Neural progenitor cell (in vitro differentiated cells): ENCODE measurements at regions not wholly inside any gene's neighbourhood (a gene's known extent, or its start where the extent isn't known, plus 50 kb on each side); places are given as distances from the start of the nearest gene placed in this dataset.

Source experiments
- DNase-seq: peaks from one replicate; pipeline ENCODE4 v3.0.0-alpha.2; 2016; ENCODE audit warnings: low spot score
- H2AFZ ChIP-seq: fragments of 200-600 bp; sonication (generic); replicated peaks from 2 replicates; pipeline ENCODE4 v1.6.1; 2016; ENCODE audit warnings: antibody characterized with exemption
- H3F3A ChIP-seq: fragments of 200-600 bp; sonication (generic); 2 replicates; pipeline ENCODE4 v1.6.1; 2016; ENCODE audit warnings: antibody characterized with exemption, low read depth
- H3K27ac ChIP-seq: fragments of 200-600 bp; sonication (generic); 2 replicates; pipeline ENCODE4 v1.5.1; 2016; ENCODE audit warnings: mild to moderate bottlenecking
- H3K27me3 ChIP-seq: fragments of 200-600 bp; sonication (generic); 2 replicates; pipeline ENCODE4 v1.6.1; 2016; ENCODE audit warnings: mild to moderate bottlenecking, moderate library complexity
- H3K36me3 ChIP-seq: fragments of 200-600 bp; sonication (generic); 2 replicates; pipeline ENCODE4 v1.5.1; 2016
- H3K4me1 ChIP-seq: fragments of 200-600 bp; sonication (generic); 2 replicates; pipeline ENCODE4 v1.6.1; 2016; ENCODE audit warnings: mixed run types
- H3K4me2 ChIP-seq: fragments of 200-600 bp; sonication (generic); 2 replicates; pipeline ENCODE4 v1.6.1; 2016
- H3K4me3 ChIP-seq: fragments of 200-600 bp; sonication (generic); 2 replicates; pipeline ENCODE4 v1.5.1; 2016
- H3K79me2 ChIP-seq: fragments of 200-600 bp; sonication (generic); 2 replicates; pipeline ENCODE4 v1.6.1; 2016; ENCODE audit warnings: low read depth
- H3K9ac ChIP-seq: fragments of 200-600 bp; sonication (generic); 2 replicates; pipeline ENCODE4 v1.6.1; 2016
- H3K9me3 ChIP-seq: fragments of 200-600 bp; sonication (generic); 2 replicates; pipeline ENCODE4 v1.5.1; 2016; ENCODE audit warnings: low read depth
- H4K20me1 ChIP-seq: fragments of 200-600 bp; sonication (generic); 2 replicates; pipeline ENCODE4 v1.6.1; 2016; ENCODE audit warnings: low read depth
- H3K27ac Mint-ChIP-seq: 3 replicates; pipeline ENCODE4 v1.8.0; 2021; ENCODE audit warnings: mixed read lengths
- H3K27me3 Mint-ChIP-seq: 2 replicates; pipeline ENCODE4 v1.8.0; 2022; ENCODE audit warnings: low read depth, mild to moderate bottlenecking, inconsistent platforms, moderate library complexity, mixed read lengths; ENCODE audit not compliant: insufficient read depth
- H3K36me3 Mint-ChIP-seq: 3 replicates; pipeline ENCODE4 v1.8.0; 2021; ENCODE audit warnings: mixed read lengths
- H3K4me1 Mint-ChIP-seq: 3 replicates; pipeline ENCODE4 v1.8.0; 2021; ENCODE audit warnings: mixed read lengths
- H3K4me3 Mint-ChIP-seq: 3 replicates; pipeline ENCODE4 v1.8.0; 2021; ENCODE audit warnings: mild to moderate bottlenecking, moderate library complexity, mixed read lengths
- H3K9me3 Mint-ChIP-seq: 3 replicates; pipeline ENCODE4 v1.8.0; 2020; ENCODE audit warnings: mixed read lengths
- EZH2 ChIP-seq: fragments of 200-600 bp; sonication (generic); IDR thresholded peaks from 2 replicates; pipeline ENCODE4 v1.6.1; 2017; ENCODE audit warnings: antibody characterized with exemption, mild to moderate bottlenecking, moderate library complexity
- EZH2phosphoT487 ChIP-seq: fragments of 200-600 bp; sonication (generic); IDR thresholded peaks from 2 replicates; pipeline ENCODE4 v1.6.1; 2017; ENCODE audit warnings: antibody characterized with exemption
- TF ChIP-seq, protein P1 (sequence below): fragments of 200-600 bp; sonication (generic); IDR thresholded peaks from 2 replicates; pipeline ENCODE4 v1.5.1; 2017; ENCODE audit warnings: antibody characterized with exemption, mild to moderate bottlenecking

DNA sequence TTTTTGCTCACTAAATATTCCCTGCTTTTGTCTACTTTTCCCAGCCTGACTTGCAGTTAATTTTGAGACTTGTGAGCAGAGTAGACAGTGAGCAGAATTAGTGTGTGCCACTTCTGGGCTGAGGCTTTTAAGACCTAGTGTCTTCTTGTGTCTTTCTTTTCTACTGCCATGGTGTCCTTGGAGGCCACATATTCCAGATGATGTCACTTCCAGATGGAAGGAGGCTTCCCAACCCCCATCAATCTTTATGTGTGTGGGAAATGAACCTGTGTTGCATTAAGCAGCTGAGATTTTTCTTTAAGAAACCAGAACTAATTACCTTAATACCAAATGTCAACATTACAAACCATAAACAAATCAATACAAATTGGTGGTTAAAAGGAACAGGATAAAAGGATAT, 774.7 kb upstream of the ROBO1 start:
- no peaks in the 10 kb centered on the region for H3K27me3 ChIP-seq
- no peak overlapping the region for H3K27ac ChIP-seq
- Mint-ChIP-seq H3K27me3 (no peaks in the 10 kb centered on the region), H3K36me3 (no peaks in the 10 kb centered on the region), H3K4me3 (no peak overlapping the region), H3K4me1 (no peaks in the 10 kb centered on the region), H3K27ac (no peak overlapping the region), H3K9me3 (no peaks in the 10 kb centered on the region)
- H3F3A ChIP-seq = no peaks in the 10 kb centered on the region
- H3K4me3 ChIP-seq = no peak overlapping the region
- TF ChIP-seq EZH2phosphoT487 = no peak
- TF ChIP-seq EZH2 = no peak
- TF ChIP-seq, protein P1, sequence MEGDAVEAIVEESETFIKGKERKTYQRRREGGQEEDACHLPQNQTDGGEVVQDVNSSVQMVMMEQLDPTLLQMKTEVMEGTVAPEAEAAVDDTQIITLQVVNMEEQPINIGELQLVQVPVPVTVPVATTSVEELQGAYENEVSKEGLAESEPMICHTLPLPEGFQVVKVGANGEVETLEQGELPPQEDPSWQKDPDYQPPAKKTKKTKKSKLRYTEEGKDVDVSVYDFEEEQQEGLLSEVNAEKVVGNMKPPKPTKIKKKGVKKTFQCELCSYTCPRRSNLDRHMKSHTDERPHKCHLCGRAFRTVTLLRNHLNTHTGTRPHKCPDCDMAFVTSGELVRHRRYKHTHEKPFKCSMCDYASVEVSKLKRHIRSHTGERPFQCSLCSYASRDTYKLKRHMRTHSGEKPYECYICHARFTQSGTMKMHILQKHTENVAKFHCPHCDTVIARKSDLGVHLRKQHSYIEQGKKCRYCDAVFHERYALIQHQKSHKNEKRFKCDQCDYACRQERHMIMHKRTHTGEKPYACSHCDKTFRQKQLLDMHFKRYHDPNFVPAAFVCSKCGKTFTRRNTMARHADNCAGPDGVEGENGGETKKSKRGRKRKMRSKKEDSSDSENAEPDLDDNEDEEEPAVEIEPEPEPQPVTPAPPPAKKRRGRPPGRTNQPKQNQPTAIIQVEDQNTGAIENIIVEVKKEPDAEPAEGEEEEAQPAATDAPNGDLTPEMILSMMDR = no peak
- H3K36me3 ChIP-seq = no peaks in the 10 kb centered on the region
- no peak overlapping the region for H3K4me2 ChIP-seq
- no peaks in the 10 kb centered on the region for H3K79me2 ChIP-seq
- H3K4me1 ChIP-seq = no peaks in the 10 kb centered on the region
- no peak overlapping the region for H3K9ac ChIP-seq
- H2AFZ ChIP-seq = no peak overlapping the region
- no peaks in the 10 kb centered on the region for H4K20me1 ChIP-seq
- no peaks in the 10 kb centered on the region for H3K9me3 ChIP-seq
- DNase-seq = no peak

DNA sequence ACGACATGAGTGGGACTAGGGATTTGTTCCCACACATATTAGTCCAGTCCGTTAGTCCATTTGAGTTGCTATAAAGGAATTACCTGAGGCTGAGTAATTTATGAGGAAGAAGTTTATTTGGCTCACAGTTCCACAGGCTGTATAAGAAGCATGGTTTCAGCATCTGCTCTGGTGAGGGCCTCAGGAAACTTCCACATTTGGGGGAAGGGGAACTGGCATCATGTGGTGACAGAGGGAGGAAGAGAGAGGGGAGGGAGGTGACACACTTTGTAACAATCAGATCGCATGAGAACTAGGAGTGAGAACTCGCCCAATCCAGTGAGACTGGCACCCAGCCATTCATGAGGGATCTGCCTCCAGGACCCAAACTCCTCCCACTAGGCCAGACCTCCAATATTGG, 769.9 kb upstream of the ROBO1 start:
- H3K4me3 ChIP-seq = no peak overlapping the region
- no peak overlapping the region for H3K4me2 ChIP-seq
- no peaks in the 10 kb centered on the region for H3K4me1 Mint-ChIP-seq
- no peak overlapping the region for H2AFZ ChIP-seq
- H3K27me3 ChIP-seq = no peaks in the 10 kb centered on the region
- H3K4me3 Mint-ChIP-seq = no peak overlapping the region
- H3K36me3 ChIP-seq = no peaks in the 10 kb centered on the region
- H3K27ac Mint-ChIP-seq = no peak overlapping the region
- H3K9me3 Mint-ChIP-seq = no peaks in the 10 kb centered on the region
- no peak overlapping the region for H3K9ac ChIP-seq
- no peaks in the 10 kb centered on the region for H3K27me3 Mint-ChIP-seq
- H3K9me3 ChIP-seq = no peaks in the 10 kb centered on the region
- no peaks in the 10 kb centered on the region for H3F3A ChIP-seq
- no peak overlapping the region for H3K27ac ChIP-seq
- H3K36me3 Mint-ChIP-seq = no peaks in the 10 kb centered on the region
- H3K79me2 ChIP-seq = no peaks in the 10 kb centered on the region
- DNase-seq = no peak
- TF ChIP-seq, protein P1 = no peak
- TF ChIP-seq EZH2 = no peak
- TF ChIP-seq EZH2phosphoT487 = no peak
- no peaks in the 10 kb centered on the region for H4K20me1 ChIP-seq
- H3K4me1 ChIP-seq = no peaks in the 10 kb centered on the region

DNA sequence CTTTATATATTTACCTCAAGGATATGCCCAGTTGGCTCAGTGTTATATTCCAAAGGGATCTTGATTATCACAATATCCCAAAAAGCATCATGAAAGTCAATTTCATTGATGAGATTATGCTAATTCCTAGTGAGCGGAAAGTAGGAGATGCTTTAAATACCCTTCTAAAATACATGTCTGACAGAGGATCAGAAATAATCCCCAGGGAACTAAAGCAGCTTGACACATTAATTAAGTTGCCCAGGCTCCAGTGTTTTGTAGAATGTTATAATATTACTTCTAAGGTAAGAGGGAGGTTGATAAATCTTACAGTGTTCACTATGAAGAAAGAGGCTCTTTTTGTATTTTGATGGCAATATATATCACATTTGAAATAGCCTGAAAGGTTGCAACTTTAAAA, 767.5 kb upstream of the ROBO1 start:
- Histone ChIP-seq H3K9me3 (no peaks in the 10 kb centered on the region), H3K4me1 (no peaks in the 10 kb centered on the region), H3K79me2 (no peaks in the 10 kb centered on the region), H4K20me1 (no peaks in the 10 kb centered on the region), H3K27me3 (no peaks in the 10 kb centered on the region), H2AFZ (no peak overlapping the region), H3K36me3 (no peaks in the 10 kb centered on the region), H3K4me2 (no peak overlapping the region), H3F3A (no peaks in the 10 kb centered on the region), H3K9ac (no peak overlapping the region), H3K27ac (no peak overlapping the region), H3K4me3 (no peak overlapping the region)
- no peaks in the 10 kb centered on the region for H3K9me3 Mint-ChIP-seq
- H3K4me1 Mint-ChIP-seq = no peaks in the 10 kb centered on the region
- no peaks in the 10 kb centered on the region for H3K36me3 Mint-ChIP-seq
- H3K4me3 Mint-ChIP-seq = no peak overlapping the region
- TF ChIP-seq EZH2 (no peak), EZH2phosphoT487 (no peak)
- TF ChIP-seq, protein P1 = no peak
- no peaks in the 10 kb centered on the region for H3K27me3 Mint-ChIP-seq
- H3K27ac Mint-ChIP-seq = no peak overlapping the region
- no peak for DNase-seq

DNA sequence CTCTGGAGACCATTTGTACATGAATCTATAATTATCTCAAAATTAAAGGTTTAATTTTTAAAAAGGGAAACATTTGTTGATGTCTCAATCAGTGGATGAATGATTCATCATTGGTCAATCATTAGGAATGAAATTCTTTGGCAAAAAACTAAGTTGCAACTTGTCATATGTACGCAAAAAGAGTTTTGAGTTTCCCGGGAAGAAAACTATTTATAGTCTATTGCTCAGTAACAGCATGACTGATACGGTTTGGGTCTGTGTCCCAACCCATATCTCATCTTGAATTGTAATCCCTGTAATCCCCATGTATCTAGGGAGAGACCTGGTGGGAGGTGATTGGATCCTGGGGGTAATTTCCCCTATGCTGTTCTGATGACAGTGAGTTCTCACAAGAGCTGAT, 765.8 kb upstream of the ROBO1 start:
- DNase-seq = no peak
- Histone ChIP-seq H3K9ac (no peak overlapping the region), H3K79me2 (no peaks in the 10 kb centered on the region), H3K4me1 (no peaks in the 10 kb centered on the region), H3F3A (no peaks in the 10 kb centered on the region), H3K27ac (no peak overlapping the region), H3K27me3 (no peaks in the 10 kb centered on the region), H3K9me3 (no peaks in the 10 kb centered on the region), H3K36me3 (no peaks in the 10 kb centered on the region), H3K4me2 (no peak overlapping the region), H2AFZ (no peak overlapping the region), H3K4me3 (no peak overlapping the region), H4K20me1 (no peaks in the 10 kb centered on the region)
- no peaks in the 10 kb centered on the region for H3K36me3 Mint-ChIP-seq
- no peak overlapping the region for H3K4me3 Mint-ChIP-seq
- no peaks in the 10 kb centered on the region for H3K4me1 Mint-ChIP-seq
- TF ChIP-seq, protein P1 = no peak
- no peak for TF ChIP-seq EZH2
- no peak for TF ChIP-seq EZH2phosphoT487
- no peaks in the 10 kb centered on the region for H3K9me3 Mint-ChIP-seq
- no peaks in the 10 kb centered on the region for H3K27me3 Mint-ChIP-seq
- no peak overlapping the region for H3K27ac Mint-ChIP-seq
